Heart left ventricle (tissue), 16 donors: ENCODE measurements at regions not wholly inside any gene's neighbourhood (a gene's known extent, or its start where the extent isn't known, plus 50 kb on each side); places are given as distances from the start of the nearest gene placed in this dataset.
A peak's percentile ranks its signal among the peaks of the same experiment; 100 is the strongest.

Source experiments
- ATAC-seq, 4 donors: fragments of 200-7000 bp; cut with Tn5 transposase; one replicate each; pipeline ENCODE4 v1.9.1; 2020 to 2022; ENCODE audit warnings: moderate library complexity in 4 of 4, mild to moderate bottlenecking in 3 of 4, moderate number of reproducible peaks in 1 of 4
- DNase-seq, 5 donors: peaks; one replicate each; pipeline ENCODE4 v3.0.0-alpha.2; 2020
- H3K27ac ChIP-seq, 12 donors: fragments of 200-600 bp; sonication (generic) in 4 of 12; one replicate each; pipeline versions ENCODE4 v1.5.0 to v1.8.0; 2016 to 2022; ENCODE audit warnings: mild to moderate bottlenecking in 2 of 12
- H3K27me3 ChIP-seq, 9 donors: fragments of 200-600 bp; sonication (generic) in 2 of 9; one replicate each; pipeline versions ENCODE4 v1.5.1 to v1.8.0; 2016 to 2022; ENCODE audit warnings: mild to moderate bottlenecking in 3 of 9
- H3K36me3 ChIP-seq, 9 donors: fragments of 200-600 bp; sonication (generic) in 2 of 9; one replicate each; pipeline versions ENCODE4 v1.5.0 to v1.8.0; 2018 to 2022; ENCODE audit warnings: mild to moderate bottlenecking in 2 of 9
- H3K4me1 ChIP-seq, 12 donors: fragments of 200-600 bp; sonication (generic) in 4 of 12; one replicate each; pipeline versions ENCODE4 v1.5.0 to v1.8.0; 2016 to 2022; ENCODE audit warnings: mild to moderate bottlenecking in 3 of 12
- H3K4me3 ChIP-seq, 12 donors: fragments of 200-600 bp; sonication (generic) in 4 of 12; one replicate each; pipeline versions ENCODE4 v1.5.0 to v1.8.0; 2017 to 2022; ENCODE audit warnings: mild to moderate bottlenecking in 9 of 12, moderate library complexity in 4 of 12
- H3K9me3 ChIP-seq, 12 donors: fragments of 200-600 bp; sonication (generic) in 4 of 12; one replicate each; pipeline versions ENCODE4 v1.5.0 to v1.8.0; 2016 to 2022; ENCODE audit warnings: mild to moderate bottlenecking in 1 of 12
- CTCF ChIP-seq, 12 donors: fragments of 200-600 bp; sonication (generic) in 4 of 12; IDR thresholded peaks; one replicate each; pipeline versions ENCODE4 v1.5.0 to v1.8.0; 2018 to 2022; ENCODE audit warnings: antibody characterized with exemption in 12 of 12, mild to moderate bottlenecking in 5 of 12
- POLR2A ChIP-seq, 2 donors: fragments of 450-650 bp; IDR thresholded peaks; one replicate each; pipeline ENCODE4 v1.6.1; 2017; ENCODE audit warnings: antibody characterized with exemption in 2 of 2, mild to moderate bottlenecking in 2 of 2, moderate library complexity in 2 of 2
- WGBS, 4 donors: extraction: QIAGEN DNeasy Blood & Tissue Kit in 2 of 4; methylation state at CpG; one replicate each; pipeline versions ENCODE4 v1.1.5 to v1.1.7; 2013 to 2018; 5-methylcytosine and 5-hydroxymethylcytosine counted together
- intact Hi-C, 10 donors: fragments of 100-400 bp; cut with DNase I; formaldehyde crosslinking; loops; one replicate each; pipeline versions ENCODE4 v1.11.1 to v1.14.2; 2022
- donor health status: ischemic (EF 13 %, LVEDD 7.1; RV severe dilation, severe dysfunction).
- donor health status: healthy with polysubstance abuse.
- donor health status: DM: no; HTN: yes; CAD: no.
- donor health status: DM: no; HTN: no; CAD: no.
- donor health status: ischemic (EF 25% LVEDD 6.9; RV normal size, moderate dysfunction).
- donor health status: ischemic (EF 25% LVEDD 5.7; RV mildly dilated, moderate dysfunction).
- donor health status: healthy.
- donor health status: DM: yes; HTN: yes; CAD: no.
- donor health status: ischemic (EF 35%, LVEDD 5.7; RV mildly dilated, moderate dysfunction).
- donor health status: nonischemic (EF 11% LVEDD 7.7; RV severe dilation, severe dysfunction).
- donor health status: DM: yes; HTN: yes; CAD: no.
- donor health status: PGD.
- donor health status: ischemic (EF 29% LVEDD 5.4; RV normal size, mild dysfunction).
- donor health status: nonischemic (EF 23%, LVEDD 6.1; RV moderate dilation, normal function).

GRCh38 chr6:14228571-14228970, 111.0 kb downstream of the CD83 start:
- no peak for DNase-seq
- no peaks in the 10 kb centered on the region for H3K27me3 ChIP-seq

GRCh38 chr6:14231071-14231483, 113.5 kb downstream of the CD83 start:
- H3K36me3 ChIP-seq = no peaks in the 10 kb centered on the region

More at GRCh38 chr6:14228571-14228970, 111.0 kb downstream of the CD83 start:
- Histone ChIP-seq H3K4me1 (peaks cover 0 to 6% (median 0%) of the 10 kb centered on the region in 12 donors), H3K36me3 (no peaks in the 10 kb centered on the region), H3K4me3 (no peak overlapping the region), H3K27ac (no peak overlapping the region), H3K9me3 (peaks cover 0 to 8% (median 0%) of the 10 kb centered on the region in 12 donors)
- TF ChIP-seq POLR2A (IDR thresholded peaks at IDR 0.05) (no peak), CTCF (IDR thresholded peaks at IDR 0.05) (no peak)
- 58 to 70% (median 59%) methylated on average over 7 of the region's 7 CpGs for WGBS, 4 donors
- ATAC-seq = peak in 1 of 4 donors; percentile 56
- intact Hi-C loops = no loop called here

GRCh38 chr6:14231501-14232280, 114.1 kb downstream of the CD83 start:
- WGBS, 4 donors = 91 to 94% (median 92%) methylated on average over 7 of the region's 7 CpGs
- no peak for ATAC-seq

More at GRCh38 chr6:14231071-14231483, 113.5 kb downstream of the CD83 start:
- TF ChIP-seq CTCF (IDR thresholded peaks at IDR 0.05) = no peak
- TF ChIP-seq POLR2A (IDR thresholded peaks at IDR 0.05) = no peak
- DNase-seq (no peak), ATAC-seq (no peak)
- intact Hi-C loops = no loop called here
- 93 to 97% (median 94%) methylated on average over 6 of the region's 6 CpGs for WGBS, 4 donors
- H3K27ac ChIP-seq = no peak overlapping the region
- no peaks in the 10 kb centered on the region for H3K4me1 ChIP-seq
- H3K4me3 ChIP-seq = no peak overlapping the region
- H3K9me3 ChIP-seq = peaks cover 0 to 4% (median 0%) of the 10 kb centered on the region in 12 donors
- no peaks in the 10 kb centered on the region for H3K27me3 ChIP-seq

More at GRCh38 chr6:14231501-14232280, 114.1 kb downstream of the CD83 start:
- H3K4me3 ChIP-seq = no peak overlapping the region
- no peaks in the 10 kb centered on the region for H3K27me3 ChIP-seq
- DNase-seq = no peak
- no peaks in the 10 kb centered on the region for H3K36me3 ChIP-seq
- intact Hi-C loops = no loop called here
- TF ChIP-seq POLR2A (IDR thresholded peaks at IDR 0.05) = no peak
- TF ChIP-seq CTCF (IDR thresholded peaks at IDR 0.05) = no peak
- no peaks in the 10 kb centered on the region for H3K9me3 ChIP-seq
- H3K4me1 ChIP-seq = no peaks in the 10 kb centered on the region
- H3K27ac ChIP-seq = no peak overlapping the region
